ENCODE measurements at regions not wholly inside any gene's neighbourhood (a gene's known extent, or its start where the extent isn't known, plus 50 kb on each side); places are given as distances from the start of the nearest gene placed in this dataset.

- H3K4me3 ChIP-seq, result no peak overlapping the region
- no peaks in the 10 kb centered on the region for H3K9me3 ChIP-seq
- H3K36me3 ChIP-seq, result no peaks in the 10 kb centered on the region
- H3K27me3 ChIP-seq, result no peaks in the 10 kb centered on the region
- H3K9ac ChIP-seq, result no peak overlapping the region
- H3K4me1 ChIP-seq, result peaks cover 60% of the 10 kb centered on the region
- no peaks in the 10 kb centered on the region for H4K20me1 ChIP-seq
- TF ChIP-seq Cebpa-rat (IDR thresholded peaks at IDR 0.05), result no peak
- H3K4me2 ChIP-seq, result peak overlapping the region; percentile 70
- no peak overlapping the region for H3K27ac ChIP-seq
Measured at GRCh38 chr9:81381694-81382093, 307.7 kb downstream of the TLE1 start.

DNA sequence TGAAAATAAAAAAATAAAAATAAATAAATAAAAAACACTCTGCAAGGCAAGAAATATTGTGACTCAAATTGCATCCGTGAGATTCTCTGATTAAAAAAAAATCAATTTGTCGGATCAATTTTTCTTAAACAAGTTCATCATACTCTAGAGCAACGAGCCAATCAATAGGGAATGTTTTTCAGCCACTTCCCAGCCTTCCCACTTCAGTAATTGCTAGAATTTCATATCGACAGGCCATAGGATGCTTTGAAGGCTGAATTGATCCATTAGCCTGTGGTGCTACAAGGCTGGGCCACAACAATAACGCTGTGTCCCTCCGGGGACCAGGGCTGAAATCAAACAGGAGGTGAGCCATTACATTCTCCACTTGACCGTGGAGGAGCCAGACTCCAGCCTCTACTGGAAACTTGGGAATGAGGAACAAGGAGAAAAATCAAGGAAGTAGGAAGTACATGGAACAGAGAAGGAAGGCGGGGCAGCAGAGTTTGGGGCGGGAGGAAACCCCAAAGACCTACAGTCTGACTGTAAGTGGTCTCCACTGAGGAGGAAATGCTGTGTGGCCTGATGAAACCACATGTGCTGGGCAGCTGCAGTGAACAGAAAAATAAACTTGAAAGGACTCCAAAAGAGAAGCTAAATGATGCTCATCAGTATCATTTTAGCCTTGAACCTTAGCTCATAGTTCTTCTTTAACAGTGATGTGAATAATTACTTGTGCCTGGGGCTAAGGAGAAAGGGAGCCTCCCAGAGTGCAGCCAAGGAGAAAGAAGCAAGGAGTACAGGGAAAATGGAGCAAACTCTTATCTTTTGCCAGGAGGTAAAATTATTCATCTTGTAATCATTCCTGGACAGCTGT is 308.6 kb downstream of the TLE1 start:
- no peaks in the 10 kb centered on the region for H3K36me3 ChIP-seq
- no peaks in the 10 kb centered on the region for H3K9me3 ChIP-seq
- no peak overlapping the region for H3K4me3 ChIP-seq
- peak overlapping the region; percentile 70 for H3K4me2 ChIP-seq
- H4K20me1 ChIP-seq, result no peaks in the 10 kb centered on the region
- no peaks in the 10 kb centered on the region for H3K27me3 ChIP-seq
- H3K27ac ChIP-seq, result peak overlapping the region; percentile 42
- H3K9ac ChIP-seq, result no peak overlapping the region
- TF ChIP-seq Cebpa-rat (IDR thresholded peaks at IDR 0.05), result no peak
- peaks cover 70% of the 10 kb centered on the region for H3K4me1 ChIP-seq

DNA sequence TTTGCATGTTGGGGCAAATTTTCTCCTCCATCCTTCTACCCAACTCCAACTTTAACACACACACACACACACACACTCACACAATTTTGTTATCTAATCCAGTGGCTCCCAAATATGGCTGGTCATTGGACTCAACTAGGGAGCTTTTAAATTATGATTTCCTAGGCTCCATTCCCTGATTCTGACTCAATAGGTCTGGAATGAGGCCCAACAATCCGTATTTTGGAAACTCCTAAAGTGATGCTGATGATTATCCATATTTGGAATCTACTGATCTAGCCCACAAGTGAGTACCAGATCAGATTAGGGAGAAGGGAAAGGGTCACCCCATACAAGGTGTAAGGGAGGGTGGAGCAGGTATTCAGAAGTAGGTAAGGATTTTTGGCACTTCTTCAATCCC is 309.7 kb downstream of the TLE1 start:
- Histone ChIP-seq H3K4me3 (no peak overlapping the region), H3K9me3 (no peaks in the 10 kb centered on the region), H3K4me2 (no peak overlapping the region), H3K4me1 (peaks cover 72% of the 10 kb centered on the region), H3K27me3 (no peaks in the 10 kb centered on the region), H4K20me1 (no peaks in the 10 kb centered on the region), H3K27ac (no peak overlapping the region), H3K9ac (no peak overlapping the region), H3K36me3 (no peaks in the 10 kb centered on the region)
- no peak for TF ChIP-seq Cebpa-rat (IDR thresholded peaks at IDR 0.05)

GRCh38 chr9:81377921-81378320 is 311.4 kb downstream of the TLE1 start:
- Histone ChIP-seq H3K4me3 (no peak overlapping the region), H3K27me3 (no peaks in the 10 kb centered on the region), H3K36me3 (no peaks in the 10 kb centered on the region), H4K20me1 (no peaks in the 10 kb centered on the region), H3K9me3 (no peaks in the 10 kb centered on the region), H3K27ac (0 out of 2 replicates have a peak overlapping the region, but pooled peaks have one; percentile 45), H3K4me2 (no peak overlapping the region), H3K9ac (no peak overlapping the region), H3K4me1 (peaks cover 82% of the 10 kb centered on the region)
- no peak for TF ChIP-seq Cebpa-rat (IDR thresholded peaks at IDR 0.05)

DNA sequence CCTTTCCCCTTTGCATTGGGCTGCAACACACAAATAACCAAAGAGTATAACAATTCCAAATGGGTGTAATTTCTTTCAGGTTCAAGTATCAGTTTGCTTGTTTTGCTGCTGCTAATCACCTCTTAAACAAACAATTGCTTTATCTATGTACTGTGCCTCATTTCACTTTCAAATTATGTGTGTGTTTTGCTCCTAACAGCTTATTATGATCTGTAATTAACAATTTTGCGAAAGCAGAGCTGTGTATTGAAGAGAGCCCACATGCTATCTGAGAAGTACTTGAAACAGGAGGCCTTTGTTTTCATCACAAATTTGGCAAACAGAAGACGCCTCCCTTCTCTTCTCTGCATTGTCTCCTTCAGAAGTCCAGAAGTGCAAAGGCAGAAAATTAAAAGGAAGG is 312.0 kb downstream of the TLE1 start:
- TF ChIP-seq Cebpa-rat (IDR thresholded peaks at IDR 0.05), result no peak
- Histone ChIP-seq H3K27me3 (no peaks in the 10 kb centered on the region), H3K9me3 (no peaks in the 10 kb centered on the region), H3K27ac (peak overlapping the region; percentile 45; the same call in 1 of the 2 replicates), H3K4me1 (peaks cover 83% of the 10 kb centered on the region), H3K36me3 (no peaks in the 10 kb centered on the region), H3K9ac (no peak overlapping the region), H3K4me2 (no peak overlapping the region), H3K4me3 (no peak overlapping the region), H4K20me1 (no peaks in the 10 kb centered on the region)

- no peaks in the 10 kb centered on the region for H4K20me1 ChIP-seq
- H3K9ac ChIP-seq, result no peak overlapping the region
- no peaks in the 10 kb centered on the region for H3K27me3 ChIP-seq
- peak overlapping the region; percentile 51; the same call in 1 of the 2 replicates for H3K4me3 ChIP-seq
- H3K36me3 ChIP-seq, result no peaks in the 10 kb centered on the region
- TF ChIP-seq Cebpa-rat (IDR thresholded peaks at IDR 0.05), result no peak
- no peaks in the 10 kb centered on the region for H3K9me3 ChIP-seq
- H3K4me1 ChIP-seq, result peaks cover 83% of the 10 kb centered on the region
- peak overlapping the region; percentile 87 for H3K4me2 ChIP-seq
- H3K27ac ChIP-seq, result peak overlapping the region; percentile 81
Measured at GRCh38 chr9:81375187-81376100, 313.9 kb downstream of the TLE1 start.

- Histone ChIP-seq H3K9me3 (no peaks in the 10 kb centered on the region), H3K4me1 (peaks cover 87% of the 10 kb centered on the region), H3K9ac (peak overlapping the region; percentile 71; the same call in 1 of the 2 replicates), H3K4me2 (peak overlapping the region; percentile 87), H3K27ac (peak overlapping the region; percentile 81), H4K20me1 (no peaks in the 10 kb centered on the region), H3K36me3 (no peaks in the 10 kb centered on the region), H3K27me3 (no peaks in the 10 kb centered on the region), H3K4me3 (peak overlapping the region; percentile 51)
- TF ChIP-seq Cebpa-rat (IDR thresholded peaks at IDR 0.05), result no peak
Measured at GRCh38 chr9:81374459-81375186, 314.7 kb downstream of the TLE1 start.

DNA sequence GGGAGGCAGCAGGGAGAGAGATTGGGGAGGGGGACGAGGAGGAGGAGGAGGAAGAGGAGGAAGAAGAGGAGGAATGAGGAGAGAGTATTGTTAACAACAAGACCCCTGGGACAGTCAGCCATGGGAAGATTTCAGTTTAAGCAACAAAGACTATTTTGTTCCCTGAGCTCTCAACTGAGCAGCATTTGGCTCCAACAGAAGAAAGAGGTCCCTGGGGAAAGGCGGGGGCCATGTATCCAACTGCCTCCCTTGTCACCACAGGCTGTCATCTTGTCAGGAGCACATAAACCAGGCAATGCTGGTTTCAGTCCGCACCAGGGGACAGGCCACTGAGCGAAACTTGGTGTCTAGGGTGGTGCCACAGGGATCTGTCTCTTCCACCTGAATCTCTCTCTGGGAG is 316.1 kb downstream of the TLE1 start:
- peak overlapping the region; percentile 81 for H3K27ac ChIP-seq
- H3K9me3 ChIP-seq, result no peaks in the 10 kb centered on the region
- TF ChIP-seq Cebpa-rat (IDR thresholded peaks at IDR 0.05), result no peak
- peak overlapping the region; percentile 87 for H3K4me2 ChIP-seq
- H3K4me3 ChIP-seq, result peak overlapping the region; percentile 51
- no peaks in the 10 kb centered on the region for H4K20me1 ChIP-seq
- peak overlapping the region; percentile 71 for H3K9ac ChIP-seq
- H3K36me3 ChIP-seq, result no peaks in the 10 kb centered on the region
- H3K27me3 ChIP-seq, result no peaks in the 10 kb centered on the region
- H3K4me1 ChIP-seq, result peaks cover 86% of the 10 kb centered on the region

DNA sequence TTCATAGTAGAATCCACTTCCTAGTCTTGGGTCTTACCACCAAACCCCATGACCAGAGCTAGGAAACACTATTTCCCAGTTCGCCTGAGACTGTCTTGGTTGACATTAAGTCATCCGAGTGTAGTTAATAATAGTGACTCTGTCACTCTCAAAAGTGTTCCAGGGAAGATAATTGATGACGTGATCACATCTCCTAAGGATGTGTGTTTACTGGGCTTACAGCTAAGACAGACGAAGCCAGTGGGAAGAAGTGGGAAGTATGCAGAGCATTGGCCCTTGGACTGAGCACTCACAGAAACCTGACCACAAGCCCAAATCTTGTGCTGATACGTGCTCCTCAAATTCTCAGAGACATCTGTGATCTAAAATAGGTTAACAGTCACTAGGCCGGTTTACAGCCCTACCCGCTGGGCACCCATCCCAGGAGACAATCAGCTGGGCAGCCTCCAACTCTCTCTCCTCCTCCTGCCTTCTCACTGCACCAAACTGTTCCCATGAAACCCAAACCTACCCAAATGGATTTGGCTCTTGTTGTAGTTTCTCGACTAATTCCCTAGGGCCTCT is 316.6 kb downstream of the TLE1 start:
- H3K4me1 ChIP-seq, result peaks cover 80% of the 10 kb centered on the region
- no peak for TF ChIP-seq Cebpa-rat (IDR thresholded peaks at IDR 0.05)
- H3K4me3 ChIP-seq, result peak overlapping the region; percentile 51
- no peaks in the 10 kb centered on the region for H3K27me3 ChIP-seq
- peak overlapping the region; percentile 87 for H3K4me2 ChIP-seq
- H3K9me3 ChIP-seq, result no peaks in the 10 kb centered on the region
- H4K20me1 ChIP-seq, result no peaks in the 10 kb centered on the region
- H3K36me3 ChIP-seq, result no peaks in the 10 kb centered on the region
- H3K9ac ChIP-seq, result peak overlapping the region; percentile 71
- peak overlapping the region; percentile 81 for H3K27ac ChIP-seq

All from BLaER1 (cell line).